H9 (cell line): ENCODE measurements at regions not wholly inside any gene's neighbourhood (a gene's known extent, or its start where the extent isn't known, plus 50 kb on each side); places are given as distances from the start of the nearest gene placed in this dataset.

ENCODE experiments used
- DNase-seq: peaks from one replicate; pipeline ENCODE4 v3.0.0-alpha.2; 2017
- H2AFZ ChIP-seq: one replicate; pipeline ENCODE4 v1.6.1; 2013; ENCODE audit warnings: mild to moderate bottlenecking, low read length, control low read depth, moderate library complexity
- H2AK5ac ChIP-seq: 2 replicates; pipeline ENCODE4 v1.6.1; 2013; ENCODE audit warnings: low read length, control low read depth, mixed read lengths; ENCODE audit not compliant: insufficient read length
- H2BK120ac ChIP-seq: one replicate; pipeline ENCODE4 v1.6.1; 2013; ENCODE audit warnings: low read depth, mild to moderate bottlenecking, low read length, control low read depth, inconsistent platforms; ENCODE audit not compliant: poor library complexity, severe bottlenecking
- H2BK12ac ChIP-seq: 2 replicates; pipeline ENCODE4 v1.6.1; 2013; ENCODE audit warnings: low read length, control low read depth, mixed read lengths, low read depth; ENCODE audit not compliant: insufficient read length
- H2BK15ac ChIP-seq: 2 replicates; pipeline ENCODE4 v1.6.1; 2013; ENCODE audit warnings: low read depth, low read length, control low read depth
- H2BK20ac ChIP-seq: one replicate; pipeline ENCODE4 v1.6.1; 2013; ENCODE audit warnings: low read depth, mild to moderate bottlenecking, low read length, control low read depth, inconsistent platforms; ENCODE audit not compliant: poor library complexity, severe bottlenecking
- H2BK5ac ChIP-seq: 2 replicates; pipeline ENCODE4 v1.6.1; 2013; ENCODE audit warnings: low read length, control low read depth, mixed read lengths; ENCODE audit not compliant: insufficient read length
- H3K14ac ChIP-seq: 2 replicates; pipeline ENCODE4 v1.6.1; 2013; ENCODE audit warnings: low read length, control low read depth; ENCODE audit not compliant: insufficient read depth
- H3K18ac ChIP-seq: 2 replicates; pipeline ENCODE4 v1.6.1; 2013; ENCODE audit warnings: low read depth, mild to moderate bottlenecking, mixed read lengths, low read length, control low read depth; ENCODE audit not compliant: insufficient read length
- H3K23ac ChIP-seq: 2 replicates; pipeline ENCODE4 v1.6.1; 2013; ENCODE audit warnings: low read length, control low read depth, mixed read lengths, low read depth; ENCODE audit not compliant: insufficient read length
- H3K23me2 ChIP-seq: 2 replicates; pipeline ENCODE4 v1.6.1; 2013; ENCODE audit warnings: low read depth, mild to moderate bottlenecking, mixed read lengths, low read length, control low read depth; ENCODE audit not compliant: insufficient read length, poor library complexity, severe bottlenecking
- H3K27ac ChIP-seq: 2 replicates; pipeline ENCODE4 v1.5.1; 2013; ENCODE audit warnings: low read length, control low read depth, mixed read lengths, low read depth; ENCODE audit not compliant: insufficient read length
- H3K27me3 ChIP-seq: 2 replicates; pipeline ENCODE4 v1.6.1; 2013; ENCODE audit warnings: low read length, control low read depth, inconsistent platforms; ENCODE audit not compliant: insufficient read depth
- H3K4ac ChIP-seq: 2 replicates; pipeline ENCODE4 v1.6.1; 2013; ENCODE audit warnings: low read depth, mild to moderate bottlenecking, control low read depth, inconsistent platforms, low read length, moderate library complexity
- H3K4me1 ChIP-seq: 2 replicates; pipeline ENCODE4 v1.6.1; 2013; ENCODE audit warnings: low read length, control low read depth, inconsistent platforms; ENCODE audit not compliant: insufficient read depth
- H3K4me2 ChIP-seq: 2 replicates; pipeline ENCODE4 v1.6.1; 2013; ENCODE audit warnings: low read length, control low read depth, mixed read lengths; ENCODE audit not compliant: insufficient read length, insufficient read depth
- H3K56ac ChIP-seq: 2 replicates; pipeline ENCODE4 v1.6.1; 2013; ENCODE audit warnings: low read depth, mild to moderate bottlenecking, mixed read lengths, low read length, control low read depth; ENCODE audit not compliant: insufficient read length
- H3K79me1 ChIP-seq: 2 replicates; pipeline ENCODE4 v1.6.1; 2013; ENCODE audit warnings: low read depth, mild to moderate bottlenecking, moderate library complexity, low read length, control low read depth, inconsistent platforms; ENCODE audit not compliant: insufficient read depth, poor library complexity, severe bottlenecking
- H3K79me2 ChIP-seq: 2 replicates; pipeline ENCODE4 v1.6.1; 2013; ENCODE audit warnings: low read length, control low read depth, inconsistent platforms; ENCODE audit not compliant: insufficient read depth
- H3K9ac ChIP-seq: 2 replicates; pipeline ENCODE4 v1.6.1; 2013; ENCODE audit warnings: low read length, control low read depth, mixed read lengths; ENCODE audit not compliant: insufficient read length; ENCODE audit errors: extremely low read depth
- H3K9me3 ChIP-seq: one replicate; pipeline ENCODE4 v1.6.1; 2013; ENCODE audit warnings: low read depth, low read length, inconsistent platforms; ENCODE audit not compliant: control insufficient read depth
- H3T11ph ChIP-seq: one replicate; pipeline ENCODE4 v1.6.1; 2013; ENCODE audit warnings: mild to moderate bottlenecking, low read length, control low read depth, inconsistent platforms
- H4K20me1 ChIP-seq: one replicate; pipeline ENCODE4 v1.6.1; 2013; ENCODE audit not compliant: control insufficient read depth, insufficient read length, insufficient read depth
- H4K5ac ChIP-seq: 2 replicates; pipeline ENCODE4 v1.6.1; 2013; ENCODE audit warnings: low read depth, mild to moderate bottlenecking, mixed read lengths, low read length, control low read depth; ENCODE audit not compliant: insufficient read length
- H4K8ac ChIP-seq: replicated peaks from 2 replicates; pipeline ENCODE4 v1.6.1; 2013; ENCODE audit warnings: low read length, control low read depth, mixed read lengths, low read depth; ENCODE audit not compliant: insufficient read length
- H4K91ac ChIP-seq: 2 replicates; pipeline ENCODE4 v1.6.1; 2013; ENCODE audit warnings: low read depth, mild to moderate bottlenecking, moderate library complexity, mixed read lengths, low read length, control low read depth; ENCODE audit not compliant: insufficient read length
- H3K27ac Mint-ChIP-seq, 3 experiments: 2 replicates in 2 of 3; 3 replicates in 1 of 3; pipeline ENCODE4 v1.8.0; 2020 to 2021; ENCODE audit warnings: mixed read lengths in 3 of 3, mild to moderate bottlenecking in 1 of 3, moderate library complexity in 1 of 3
- H3K27me3 Mint-ChIP-seq: 2 replicates; pipeline ENCODE4 v1.8.0; 2021; ENCODE audit warnings: low read depth, mild to moderate bottlenecking, moderate library complexity, mixed read lengths
- H3K36me3 Mint-ChIP-seq, 3 experiments: 2 replicates in 2 of 3; 3 replicates in 1 of 3; pipeline ENCODE4 v1.8.0; 2020 to 2021; ENCODE audit warnings: low read depth in 3 of 3, mixed read lengths in 3 of 3; ENCODE audit not compliant: insufficient read depth in 1 of 3
- H3K4me1 Mint-ChIP-seq, 2 experiments: 2 replicates each; pipeline ENCODE4 v1.8.0; 2020; ENCODE audit warnings: mixed read lengths in 2 of 2
- H3K4me3 Mint-ChIP-seq, 2 experiments: 2 replicates in 1 of 2; 3 replicates in 1 of 2; pipeline ENCODE4 v1.8.0; 2020 to 2021; ENCODE audit warnings: mild to moderate bottlenecking in 2 of 2, mixed read lengths in 2 of 2, moderate library complexity in 1 of 2
- H3K9me3 Mint-ChIP-seq, 2 experiments: 2 replicates in 1 of 2; 3 replicates in 1 of 2; pipeline ENCODE4 v1.8.0; 2020; ENCODE audit warnings: mild to moderate bottlenecking in 2 of 2, mixed read lengths in 2 of 2, moderate library complexity in 1 of 2
- WGBS: extraction: QIAGEN DNeasy Blood & Tissue Kit; methylation state at CpG from one replicate; pipeline ENCODE4 v1.1.7; 2013; ENCODE audit warnings: missing lambda C conversion rate, low lambda C conversion rate, mixed read lengths; ENCODE audit not compliant: insufficient read length; ENCODE audit errors: extremely low coverage; 5-methylcytosine and 5-hydroxymethylcytosine counted together
- TF ChIP-seq, protein P1 (sequence below): fragments of 200-600 bp; sonication (generic); conservative IDR thresholded peaks from 3 replicates; pipeline ENCODE4 v1.8.0; 2021; ENCODE audit warnings: antibody characterized with exemption, mild to moderate bottlenecking

DNA sequence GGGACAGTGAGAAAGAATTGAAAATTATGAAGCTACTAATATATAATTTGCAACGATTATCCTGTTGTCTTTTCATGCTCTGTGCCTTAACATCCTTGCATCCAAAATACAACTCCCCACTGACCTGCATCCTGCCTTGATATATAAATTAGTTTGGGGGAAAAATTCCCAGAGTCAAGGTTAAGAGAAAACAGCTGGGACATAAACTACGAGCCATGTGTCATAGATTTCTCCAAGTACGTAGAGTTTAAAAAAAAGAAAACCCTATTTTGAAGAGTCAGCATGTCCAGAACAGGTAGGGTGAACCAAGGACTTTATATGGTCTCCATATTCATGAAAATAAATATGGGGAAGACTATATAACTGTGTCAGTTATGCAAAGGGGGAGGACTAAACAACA lies 123.8 kb upstream of the MARCKS start:
- Histone ChIP-seq H4K91ac (no peak overlapping the region), H3K79me2 (no peaks in the 10 kb centered on the region), H2BK12ac (no peak overlapping the region), H2BK20ac (no peak overlapping the region), H3K27ac (no peak overlapping the region), H4K5ac (no peak overlapping the region), H2BK15ac (no peak overlapping the region), H3K9ac (no peak overlapping the region), H2AFZ (no peak overlapping the region), H3K4me1 (no peaks in the 10 kb centered on the region), H3K27me3 (no peaks in the 10 kb centered on the region), H3K23me2 (no peaks in the 10 kb centered on the region), H3K14ac (no peak overlapping the region), H2BK5ac (no peak overlapping the region), H3T11ph (no peak overlapping the region), H4K8ac (no peak overlapping the region), H3K4ac (no peak overlapping the region), H2AK5ac (no peak overlapping the region), H3K4me2 (no peak overlapping the region), H3K56ac (no peak overlapping the region), H3K9me3 (no peaks in the 10 kb centered on the region), H2BK120ac (no peak overlapping the region), H3K23ac (no peak overlapping the region), H4K20me1 (no peaks in the 10 kb centered on the region), H3K79me1 (no peaks in the 10 kb centered on the region), H3K18ac (no peak overlapping the region)
- no peaks in the 10 kb centered on the region for H3K27me3 Mint-ChIP-seq
- no peaks in the 10 kb centered on the region for H3K36me3 Mint-ChIP-seq
- no peak overlapping the region for H3K27ac Mint-ChIP-seq
- H3K4me3 Mint-ChIP-seq = no peak overlapping the region
- WGBS = no CpG with 5 or more reads among the region's 3 CpGs
- TF ChIP-seq, protein P1, sequence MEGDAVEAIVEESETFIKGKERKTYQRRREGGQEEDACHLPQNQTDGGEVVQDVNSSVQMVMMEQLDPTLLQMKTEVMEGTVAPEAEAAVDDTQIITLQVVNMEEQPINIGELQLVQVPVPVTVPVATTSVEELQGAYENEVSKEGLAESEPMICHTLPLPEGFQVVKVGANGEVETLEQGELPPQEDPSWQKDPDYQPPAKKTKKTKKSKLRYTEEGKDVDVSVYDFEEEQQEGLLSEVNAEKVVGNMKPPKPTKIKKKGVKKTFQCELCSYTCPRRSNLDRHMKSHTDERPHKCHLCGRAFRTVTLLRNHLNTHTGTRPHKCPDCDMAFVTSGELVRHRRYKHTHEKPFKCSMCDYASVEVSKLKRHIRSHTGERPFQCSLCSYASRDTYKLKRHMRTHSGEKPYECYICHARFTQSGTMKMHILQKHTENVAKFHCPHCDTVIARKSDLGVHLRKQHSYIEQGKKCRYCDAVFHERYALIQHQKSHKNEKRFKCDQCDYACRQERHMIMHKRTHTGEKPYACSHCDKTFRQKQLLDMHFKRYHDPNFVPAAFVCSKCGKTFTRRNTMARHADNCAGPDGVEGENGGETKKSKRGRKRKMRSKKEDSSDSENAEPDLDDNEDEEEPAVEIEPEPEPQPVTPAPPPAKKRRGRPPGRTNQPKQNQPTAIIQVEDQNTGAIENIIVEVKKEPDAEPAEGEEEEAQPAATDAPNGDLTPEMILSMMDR = no peak
- peaks cover 0 to 7% of the 10 kb centered on the region in 2 experiments; a peak in 2 of 4 replicates for H3K4me1 Mint-ChIP-seq
- DNase-seq = no peak
- no peaks in the 10 kb centered on the region for H3K9me3 Mint-ChIP-seq
